Amniotic epithelial cell (primary cell): ENCODE measurements at regions not wholly inside any gene's neighbourhood (a gene's known extent, or its start where the extent isn't known, plus 50 kb on each side); places are given as distances from the start of the nearest gene placed in this dataset.
A peak's percentile ranks its signal among the peaks of the same experiment; 100 is the strongest.

Experiments used
- DNase-seq: peaks from one replicate; pipeline ENCODE4 v3.0.0-alpha.2; 2010; ENCODE audit warnings: low read depth

- DNase-seq: peak; percentile 84
Measured at GRCh38 chr3:188067932-188068331, 86.0 kb upstream of the LPP start.

- no peak for DNase-seq
Measured at GRCh38 chr3:188068342-188068741, 85.6 kb upstream of the LPP start.

GRCh38 chr3:188071636-188072035 lies 82.3 kb upstream of the LPP start:
- no peak for DNase-seq

GRCh38 chr3:188076176-188076575 lies 77.8 kb upstream of the LPP start:
- DNase-seq: no peak

- no peak for DNase-seq
Measured at GRCh38 chr3:188077160-188077799, 76.7 kb upstream of the LPP start.

GRCh38 chr3:188080091-188080490 lies 73.9 kb upstream of the LPP start:
- no peak for DNase-seq

GRCh38 chr3:188082031-188082430 lies 71.9 kb upstream of the LPP start:
- DNase-seq: peak; percentile 82

- no peak for DNase-seq
Measured at GRCh38 chr3:188082450-188082849, 71.5 kb upstream of the LPP start.

GRCh38 chr3:188083011-188083410 lies 70.9 kb upstream of the LPP start:
- no peak for DNase-seq

- no peak for DNase-seq
Measured at GRCh38 chr3:188084752-188085583, 69.0 kb upstream of the LPP start.

- no peak for DNase-seq
Measured at GRCh38 chr3:188085584-188086560, 68.1 kb upstream of the LPP start.

GRCh38 chr3:188088948-188089685 lies 64.8 kb upstream of the LPP start:
- DNase-seq: no peak

GRCh38 chr3:188090620-188091309 lies 63.2 kb upstream of the LPP start:
- no peak for DNase-seq

GRCh38 chr3:188091746-188092145 lies 62.2 kb upstream of the LPP start:
- DNase-seq: no peak

GRCh38 chr3:188092648-188093047 lies 61.3 kb upstream of the LPP start:
- no peak for DNase-seq

GRCh38 chr3:188095431-188095830 lies 58.5 kb upstream of the LPP start:
- no peak for DNase-seq

GRCh38 chr3:188097791-188098190 lies 56.2 kb upstream of the LPP start:
- DNase-seq: no peak

GRCh38 chr3:188099907-188100306 lies 54.0 kb upstream of the LPP start:
- DNase-seq: no peak

GRCh38 chr3:188102861-188103547 lies 51.0 kb upstream of the LPP start:
- no peak for DNase-seq

- peak; percentile 43 for DNase-seq
Measured at GRCh38 chr3:188104050-188104449, 49.9 kb upstream of the LPP start.
